Fibroblast of villous mesenchyme (primary cell): ENCODE measurements at regions not wholly inside any gene's neighbourhood (a gene's known extent, or its start where the extent isn't known, plus 50 kb on each side); places are given as distances from the start of the nearest gene placed in this dataset.

Source experiments
- DNase-seq: peaks from one replicate; pipeline ENCODE4 v3.0.0-alpha.2; 2010; ENCODE audit warnings: low read depth
- H3K4me3 ChIP-seq: 2 replicates; pipeline ENCODE4 v1.5.1; 2011; ENCODE audit warnings: low read depth, mild to moderate bottlenecking, low read length
- TF ChIP-seq, protein P1 (sequence below): IDR thresholded peaks from 2 replicates; pipeline ENCODE4 v1.5.1; 2012; ENCODE audit warnings: low read depth, mild to moderate bottlenecking, low read length; ENCODE audit not compliant: insufficient read depth

DNA sequence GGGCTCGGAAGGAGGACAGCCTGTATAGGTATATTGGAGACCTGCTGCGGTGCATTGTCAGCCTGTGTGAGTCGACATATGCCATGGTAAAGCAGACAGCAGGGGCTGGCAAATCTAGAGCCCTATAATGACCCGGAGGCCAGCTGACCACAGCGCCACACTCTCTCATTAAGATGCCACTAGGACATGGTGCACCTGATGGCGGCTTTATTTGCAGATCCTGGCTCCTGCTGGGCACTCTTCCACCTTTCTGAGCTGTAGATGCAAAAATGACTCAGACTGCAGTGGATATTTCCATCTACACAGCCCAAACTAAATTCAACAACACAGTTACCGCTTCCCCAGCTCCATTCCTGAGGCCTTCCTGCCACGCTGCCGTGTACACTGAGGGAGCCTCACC is 389.9 kb downstream of the TNS1 start:
- DNase-seq = no peak
- H3K4me3 ChIP-seq = no peak overlapping the region
- TF ChIP-seq, protein P1, sequence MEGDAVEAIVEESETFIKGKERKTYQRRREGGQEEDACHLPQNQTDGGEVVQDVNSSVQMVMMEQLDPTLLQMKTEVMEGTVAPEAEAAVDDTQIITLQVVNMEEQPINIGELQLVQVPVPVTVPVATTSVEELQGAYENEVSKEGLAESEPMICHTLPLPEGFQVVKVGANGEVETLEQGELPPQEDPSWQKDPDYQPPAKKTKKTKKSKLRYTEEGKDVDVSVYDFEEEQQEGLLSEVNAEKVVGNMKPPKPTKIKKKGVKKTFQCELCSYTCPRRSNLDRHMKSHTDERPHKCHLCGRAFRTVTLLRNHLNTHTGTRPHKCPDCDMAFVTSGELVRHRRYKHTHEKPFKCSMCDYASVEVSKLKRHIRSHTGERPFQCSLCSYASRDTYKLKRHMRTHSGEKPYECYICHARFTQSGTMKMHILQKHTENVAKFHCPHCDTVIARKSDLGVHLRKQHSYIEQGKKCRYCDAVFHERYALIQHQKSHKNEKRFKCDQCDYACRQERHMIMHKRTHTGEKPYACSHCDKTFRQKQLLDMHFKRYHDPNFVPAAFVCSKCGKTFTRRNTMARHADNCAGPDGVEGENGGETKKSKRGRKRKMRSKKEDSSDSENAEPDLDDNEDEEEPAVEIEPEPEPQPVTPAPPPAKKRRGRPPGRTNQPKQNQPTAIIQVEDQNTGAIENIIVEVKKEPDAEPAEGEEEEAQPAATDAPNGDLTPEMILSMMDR = no peak

GRCh38 chr2:217612211-217612610 is 390.6 kb downstream of the TNS1 start:
- DNase-seq = no peak
- H3K4me3 ChIP-seq = no peak overlapping the region
- TF ChIP-seq, protein P1 = no peak

- TF ChIP-seq, protein P1 = no peak
- H3K4me3 ChIP-seq = no peak overlapping the region
- no peak for DNase-seq
Observed at GRCh38 chr2:217611626-217612127, 391.1 kb downstream of the TNS1 start.

DNA sequence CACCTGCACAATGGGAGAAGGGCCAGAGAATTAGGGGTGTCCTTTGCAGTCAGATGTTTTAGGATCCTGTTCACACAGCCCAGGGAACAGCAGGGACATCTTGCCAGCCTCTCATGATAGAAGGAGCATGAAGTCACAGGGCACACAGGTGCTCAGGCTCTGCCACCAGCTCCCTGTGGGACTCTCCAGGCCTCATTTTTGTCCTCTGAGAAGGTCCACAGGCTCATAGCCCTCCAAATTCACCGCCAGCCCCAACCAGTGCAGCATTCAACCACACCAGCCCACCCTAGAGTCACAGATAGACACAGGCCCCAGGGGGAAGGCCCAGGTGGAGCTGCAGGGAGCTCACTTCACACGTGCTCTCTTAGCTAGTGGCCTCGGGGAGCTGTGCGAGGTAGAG is 391.7 kb downstream of the TNS1 start:
- H3K4me3 ChIP-seq = no peak overlapping the region
- TF ChIP-seq, protein P1 = no peak
- DNase-seq = no peak

DNA sequence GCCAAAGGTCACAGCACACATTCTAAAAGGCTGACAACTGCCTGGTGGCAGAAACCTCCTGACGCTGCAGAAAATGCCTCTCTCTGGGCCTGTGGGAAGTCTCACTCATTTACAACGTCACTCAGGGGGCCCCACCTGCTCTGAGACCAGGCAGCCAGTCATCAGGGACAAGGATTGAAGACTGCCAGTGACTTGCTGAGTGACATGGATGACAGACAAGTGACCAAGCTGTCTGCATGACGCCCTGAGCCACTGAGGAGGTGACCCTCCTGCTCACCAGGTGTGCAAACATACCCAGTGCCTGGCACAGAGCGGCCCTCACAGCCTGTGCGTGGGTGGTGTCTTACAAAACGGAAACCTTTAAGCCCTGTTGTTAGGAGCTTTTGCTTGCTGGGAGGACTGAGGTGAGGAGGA is 392.4 kb downstream of the TNS1 start:
- no peak for DNase-seq
- TF ChIP-seq, protein P1 = no peak
- H3K4me3 ChIP-seq = no peak overlapping the region

- no peak overlapping the region for H3K4me3 ChIP-seq
- TF ChIP-seq, protein P1 = no peak
- DNase-seq = no peak
Observed at GRCh38 chr2:217609952-217610351, 392.8 kb downstream of the TNS1 start.

- no peak for DNase-seq
- no peak overlapping the region for H3K4me3 ChIP-seq
- TF ChIP-seq, protein P1 = no peak
Observed at GRCh38 chr2:217606296-217606695, 396.5 kb downstream of the TNS1 start.
